Stimulated activated CD4-positive, alpha-beta T cell treated with anti-CD3 and anti-CD28 coated beads, Interleukin-15, amount 100 ng/mL, for 48 hours (primary cell): ENCODE measurements at regions not wholly inside any gene's neighbourhood (a gene's known extent, or its start where the extent isn't known, plus 50 kb on each side); places are given as distances from the start of the nearest gene placed in this dataset.

Experiments used
- DNase-seq, 2 donors: peaks; one replicate each; pipeline ENCODE4 v3.0.0-alpha.2; 2020; ENCODE audit warnings: low read depth in 2 of 2

DNA sequence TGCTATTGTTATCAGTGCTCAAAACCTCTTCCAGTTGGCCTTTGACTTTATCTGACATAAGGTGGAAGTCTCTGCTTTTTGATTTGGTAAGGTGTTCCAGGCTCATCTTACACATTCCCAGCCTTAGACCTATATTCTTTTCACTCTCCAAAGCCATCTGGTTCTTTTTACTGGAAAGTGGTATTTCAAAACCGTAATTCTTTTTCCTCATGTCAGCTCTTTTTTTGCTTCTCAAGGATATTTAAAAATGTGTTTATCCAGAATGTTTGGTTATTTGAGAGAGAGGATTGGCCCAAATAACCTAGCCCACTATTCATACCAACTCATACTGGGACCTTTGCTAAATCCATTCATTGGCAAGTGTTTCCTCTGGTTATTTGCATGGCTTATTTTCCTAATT lies 411.2 kb upstream of the PIK3C3 start:
- no peak for DNase-seq

DNA sequence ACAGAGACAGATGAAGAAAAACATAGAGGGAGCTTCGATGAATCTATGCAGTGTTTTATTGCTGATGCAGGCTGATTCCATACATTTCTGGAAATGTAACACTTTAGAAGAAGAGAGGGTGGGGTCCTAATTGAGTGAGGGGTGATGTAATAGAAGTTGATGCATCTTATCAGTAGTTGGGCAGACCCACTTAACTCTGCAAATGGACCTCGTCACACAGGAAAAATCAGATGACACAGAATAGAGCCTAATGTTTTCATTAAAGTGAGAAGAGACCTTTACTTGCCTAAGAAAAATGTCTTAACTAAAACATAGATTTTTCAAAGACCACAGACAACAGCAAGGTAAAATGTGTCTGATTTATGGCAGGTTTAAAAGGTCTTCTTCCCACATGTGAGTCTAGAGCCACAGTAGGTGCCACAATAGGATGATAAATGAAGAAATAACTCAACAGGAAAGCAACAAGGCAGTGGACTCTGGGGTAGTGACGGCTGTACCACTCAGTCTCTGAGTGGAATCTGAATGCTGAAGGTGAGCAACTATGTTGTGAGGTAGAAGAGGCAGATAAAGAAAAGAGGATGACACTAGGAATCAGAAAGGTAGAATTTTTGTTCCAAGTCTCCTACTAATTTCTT lies 414.7 kb upstream of the PIK3C3 start:
- DNase-seq = no peak

DNA sequence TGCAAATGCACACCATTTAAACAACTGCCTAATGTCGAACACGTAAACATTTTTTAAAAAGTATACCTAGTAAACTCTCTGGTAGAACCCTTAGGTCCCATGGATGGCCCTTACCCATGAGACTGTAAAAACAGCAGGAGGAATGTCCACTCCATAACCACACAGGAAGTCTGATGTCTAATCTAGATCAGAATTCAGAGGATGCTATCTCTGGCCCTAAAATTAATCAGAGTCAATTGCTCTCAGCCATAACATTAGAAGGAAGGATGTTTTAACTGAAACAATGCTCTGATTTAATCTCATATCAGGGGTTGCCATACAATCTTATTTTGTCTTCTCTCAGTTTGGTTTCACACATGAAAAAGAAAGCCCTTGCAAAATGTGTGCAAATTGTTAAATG lies 416.3 kb upstream of the PIK3C3 start:
- no peak for DNase-seq

DNA sequence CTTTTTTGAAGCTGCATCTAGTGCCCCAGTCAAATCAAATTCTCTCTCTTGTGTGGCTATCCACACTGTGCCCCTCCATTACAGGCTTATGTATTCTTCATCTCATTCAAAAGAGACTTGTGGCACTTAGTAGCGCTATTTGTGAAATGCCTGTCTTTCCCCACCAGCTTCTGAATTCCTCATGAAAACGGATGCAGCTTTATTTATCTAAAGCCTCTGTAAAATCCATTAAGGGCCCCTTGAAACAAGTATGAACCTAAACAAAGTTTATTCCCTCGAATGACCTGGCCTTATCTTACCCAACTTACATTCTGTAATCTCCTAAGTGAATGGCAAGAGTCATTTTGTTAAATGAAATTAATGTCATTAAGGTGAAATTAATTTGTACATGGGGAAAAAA lies 417.4 kb upstream of the PIK3C3 start:
- DNase-seq = no peak

DNA sequence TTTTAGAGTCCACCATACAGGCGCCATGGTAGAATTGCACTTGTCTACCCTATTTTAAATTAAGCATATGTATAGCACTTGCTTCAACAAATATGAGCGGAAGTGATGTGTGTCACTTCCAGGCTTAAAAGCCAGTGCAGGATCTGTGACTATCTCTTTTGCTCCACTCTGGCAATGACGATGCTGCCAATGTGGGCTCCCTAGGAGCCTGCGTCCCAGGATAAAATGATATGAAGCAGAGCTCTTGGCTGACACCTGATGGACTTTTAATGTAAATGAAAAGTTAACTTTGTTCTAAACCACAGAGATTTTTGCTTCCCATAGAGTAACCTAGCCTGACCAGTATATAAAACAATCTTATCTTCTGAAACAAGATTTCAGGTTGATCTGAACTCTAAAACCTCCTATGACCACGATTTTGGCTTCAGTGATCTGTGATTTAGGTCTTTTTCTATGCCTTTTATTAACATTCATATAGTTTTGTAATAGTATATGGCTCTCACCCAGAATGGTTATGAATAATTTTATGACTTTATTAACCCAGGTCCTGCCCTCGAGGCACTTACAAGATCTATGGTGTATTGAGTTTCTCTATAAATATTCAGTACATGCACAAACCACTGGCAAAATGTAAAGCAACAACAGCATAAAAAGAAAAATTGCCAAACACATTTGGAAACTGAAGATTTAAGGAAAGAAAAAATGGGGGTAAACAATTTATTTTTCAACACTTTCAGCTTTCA lies 422.5 kb upstream of the PIK3C3 start:
- DNase-seq = no peak

DNA sequence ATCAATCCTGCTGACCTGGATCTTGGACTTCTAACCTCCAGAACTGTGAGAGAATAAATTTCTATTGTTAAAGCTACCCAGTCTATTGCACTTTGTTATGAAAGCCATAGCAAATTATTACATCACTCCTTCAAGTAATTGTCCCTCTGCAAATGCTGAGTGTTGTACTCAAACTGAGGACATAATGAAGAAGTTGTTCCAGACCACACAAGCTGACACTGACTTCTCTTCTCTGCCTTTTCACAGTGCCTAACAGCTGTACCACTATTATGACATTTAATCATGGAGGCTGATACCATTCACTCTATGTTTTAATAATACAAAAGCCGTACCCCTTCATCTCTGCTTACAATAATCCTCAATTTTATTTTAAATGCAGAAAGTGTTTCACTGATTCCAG lies 424.1 kb upstream of the PIK3C3 start:
- no peak for DNase-seq

DNA sequence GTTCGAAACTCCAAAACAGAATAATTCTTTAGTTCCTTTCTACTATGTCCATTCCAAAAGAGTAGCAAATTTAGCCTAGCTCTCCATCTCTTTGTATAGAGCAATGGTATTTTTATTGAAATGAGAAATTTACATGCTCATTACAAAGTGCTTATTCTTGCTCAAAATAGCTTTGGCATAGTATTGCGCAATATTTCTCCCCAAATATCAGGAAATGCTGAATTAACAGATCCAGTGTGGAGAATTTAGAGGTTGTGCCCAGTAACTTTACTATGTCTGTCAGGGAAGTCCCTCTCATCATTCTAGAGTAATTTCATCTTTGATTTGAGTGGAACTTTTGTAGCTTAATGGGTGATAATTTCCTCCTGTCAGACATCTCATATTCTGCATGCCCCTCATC lies 425.9 kb upstream of the PIK3C3 start:
- DNase-seq = no peak

DNA sequence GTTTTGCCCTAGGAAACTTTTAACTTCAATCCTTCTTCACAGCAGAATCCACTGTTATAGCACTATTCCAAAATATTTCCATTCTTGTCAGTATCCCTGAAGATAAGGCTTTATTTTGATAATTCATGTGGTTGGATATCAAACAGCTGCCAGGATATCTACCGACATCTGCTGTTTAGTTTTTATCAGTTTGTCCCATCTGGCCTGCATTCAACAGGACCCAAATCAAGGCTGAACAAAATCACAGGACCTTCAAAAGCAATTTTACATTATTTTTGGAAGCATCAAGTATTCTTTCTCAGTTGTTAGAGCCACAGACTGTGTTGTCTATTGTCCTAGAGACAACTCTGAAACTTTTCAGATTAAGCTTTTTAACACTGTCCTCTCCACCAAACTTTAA lies 429.0 kb upstream of the PIK3C3 start:
- no peak for DNase-seq

DNA sequence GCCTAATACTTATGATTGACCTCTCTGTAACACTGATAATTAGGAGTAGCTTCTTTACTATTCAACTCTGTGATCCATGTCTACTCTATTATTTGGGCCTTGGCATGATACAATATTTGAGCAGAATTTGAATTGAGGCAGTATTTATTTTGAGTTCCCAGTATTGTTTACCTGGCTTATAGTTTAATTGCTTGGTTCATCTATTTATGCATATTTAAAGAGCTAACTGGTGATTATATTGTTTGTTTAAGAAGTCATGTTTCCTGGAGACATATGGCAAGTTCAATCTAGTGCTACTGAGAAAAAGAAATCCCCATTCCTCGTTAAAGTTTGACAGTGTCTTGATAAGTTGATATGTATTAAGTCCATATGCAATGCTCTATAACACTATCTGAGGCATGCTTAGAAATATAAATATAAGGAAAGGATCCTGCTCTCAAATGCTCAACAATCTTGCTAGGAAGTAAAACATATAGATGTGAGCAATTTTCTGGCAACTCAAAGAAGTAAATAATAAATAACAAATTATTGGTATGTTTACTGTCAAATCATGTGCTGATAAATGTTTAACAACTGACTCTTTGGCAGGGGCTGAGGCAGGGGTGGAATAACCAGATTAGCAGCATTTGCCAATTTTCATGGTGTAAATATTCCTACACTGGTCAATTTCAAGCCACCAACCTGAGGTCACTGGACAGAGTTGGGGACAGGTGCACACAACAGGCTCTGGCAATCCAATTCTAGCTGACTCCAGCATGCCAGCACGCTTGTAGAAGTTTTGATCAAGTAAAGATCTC lies 430.2 kb upstream of the PIK3C3 start:
- DNase-seq = no peak

DNA sequence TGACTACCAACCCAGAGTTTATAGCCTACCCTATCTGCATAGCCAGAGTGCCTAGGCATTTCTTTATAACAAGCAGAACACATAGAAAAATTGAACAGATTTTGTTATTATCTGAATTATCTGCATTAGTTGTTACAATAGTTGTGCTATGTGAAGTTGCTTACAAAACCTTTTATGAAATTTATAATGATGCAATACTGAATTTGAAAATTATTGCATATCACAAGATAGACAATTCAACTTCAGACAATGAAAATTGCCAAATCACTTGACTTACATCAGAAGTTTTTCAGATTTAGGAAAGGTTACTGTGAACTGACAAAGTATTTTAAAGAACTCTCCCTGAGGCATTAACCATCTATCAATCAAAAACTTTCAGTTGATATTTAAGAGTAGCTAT lies 437.9 kb upstream of the PIK3C3 start:
- no peak for DNase-seq

DNA sequence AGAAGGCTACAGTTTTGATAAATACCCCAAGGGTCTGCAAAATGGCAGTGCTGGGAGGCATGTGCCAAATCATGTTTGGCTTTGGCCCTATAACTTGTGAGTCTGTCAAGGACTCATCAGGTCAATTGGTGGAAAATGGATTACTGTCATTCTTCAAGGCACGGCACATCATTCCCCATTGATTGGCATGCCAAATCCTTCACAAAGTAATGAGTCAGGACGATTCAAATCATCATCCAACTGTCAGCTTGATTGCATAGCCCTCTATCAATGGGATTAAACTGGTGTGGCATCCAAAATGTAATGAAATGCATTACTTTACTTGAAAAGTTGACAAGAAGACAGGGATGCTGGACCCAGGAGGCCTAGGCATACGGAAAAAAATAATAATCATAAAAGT lies 441.6 kb upstream of the PIK3C3 start:
- DNase-seq = no peak

DNA sequence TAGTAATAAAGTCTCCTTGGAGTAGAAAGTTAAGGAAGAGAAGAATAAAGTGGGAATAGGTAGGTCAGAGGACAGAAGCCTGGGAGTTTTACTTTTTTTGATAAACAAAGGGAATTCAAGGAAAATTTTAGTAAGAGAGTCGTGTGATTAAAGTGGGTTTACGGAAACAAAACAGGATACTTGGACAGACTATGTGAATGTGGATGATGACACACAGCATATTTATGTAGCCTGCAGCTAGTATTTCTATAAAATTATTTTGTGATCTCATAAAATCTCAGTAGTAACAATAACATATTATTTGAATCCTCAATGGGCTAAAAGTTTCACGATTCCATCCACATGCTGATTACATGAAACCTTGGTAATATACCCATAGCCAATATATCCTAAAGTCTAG lies 450.7 kb upstream of the PIK3C3 start:
- no peak for DNase-seq

DNA sequence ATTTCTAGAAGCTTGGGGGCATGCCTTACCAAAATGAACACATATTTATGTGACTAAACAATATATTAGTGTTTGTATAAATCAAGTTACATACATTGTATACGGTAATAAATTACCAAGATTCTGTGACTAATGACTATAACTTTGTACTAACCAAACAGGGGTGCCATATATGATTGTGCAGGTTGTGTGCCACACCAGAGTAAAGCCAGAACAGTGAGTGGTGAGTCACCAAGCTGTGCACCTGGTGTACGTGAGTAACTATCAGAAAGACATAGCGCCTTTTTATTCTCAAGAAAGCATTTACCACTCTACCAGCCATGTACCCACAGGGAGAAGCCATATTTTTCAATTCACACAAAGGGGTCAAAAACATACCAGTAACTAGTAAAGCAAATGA lies 453.2 kb upstream of the PIK3C3 start:
- no peak for DNase-seq

DNA sequence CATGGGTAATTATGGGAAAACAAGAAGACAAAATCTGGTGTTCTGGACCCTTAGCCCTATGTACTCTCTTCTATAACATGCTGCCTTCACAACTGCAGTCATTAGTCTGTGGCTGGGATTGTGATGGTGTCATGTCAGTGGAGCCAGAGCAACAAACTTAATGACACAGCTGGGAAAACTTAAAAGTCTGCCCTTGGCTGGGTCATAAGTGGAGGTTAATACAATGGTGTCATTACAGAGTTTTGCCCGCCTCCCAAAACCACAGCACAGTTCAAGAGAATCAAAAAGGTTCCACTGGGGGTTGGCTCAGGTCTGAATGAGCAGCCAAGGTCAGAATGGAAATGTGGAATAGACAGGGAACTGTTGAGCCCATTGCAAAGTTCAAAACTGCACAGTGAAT lies 455.7 kb upstream of the PIK3C3 start:
- no peak for DNase-seq

DNA sequence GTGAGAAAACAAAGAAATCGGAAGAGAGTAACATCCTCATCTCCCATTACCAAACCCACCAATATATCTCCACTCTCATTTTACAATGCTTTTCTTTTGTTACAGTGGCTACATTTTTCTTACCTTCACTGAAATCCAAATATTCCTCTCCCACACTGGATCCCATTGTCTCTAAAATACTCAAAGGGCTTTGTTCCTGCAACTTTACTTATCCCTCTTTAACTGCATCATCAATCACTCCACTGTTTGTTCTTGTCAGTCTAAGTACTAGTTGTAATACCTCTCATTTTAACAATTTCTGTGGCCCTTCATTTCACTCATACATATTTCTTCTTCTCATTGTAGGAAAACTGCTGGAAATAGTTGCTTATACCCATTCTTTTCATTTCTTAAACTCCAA lies 464.2 kb upstream of the PIK3C3 start:
- DNase-seq = no peak

DNA sequence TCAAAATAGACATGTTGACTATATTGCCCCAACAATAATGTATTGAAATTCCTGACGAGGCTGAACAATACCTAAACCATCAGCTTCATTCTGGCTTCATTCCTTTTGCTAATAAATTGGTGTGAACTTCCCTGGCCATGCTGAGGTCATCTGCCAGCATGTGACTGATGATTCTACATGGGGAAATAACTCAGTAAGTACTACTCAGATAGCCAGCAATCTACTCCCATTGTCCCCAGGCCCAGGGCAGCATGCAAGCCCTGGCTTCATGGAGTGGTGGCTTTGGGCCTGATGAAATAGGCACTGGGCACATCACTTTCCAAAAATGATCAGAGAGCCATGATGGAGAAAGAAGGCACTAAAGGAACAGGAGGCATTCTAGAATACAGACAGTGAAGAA lies 468.5 kb upstream of the PIK3C3 start:
- DNase-seq = no peak

DNA sequence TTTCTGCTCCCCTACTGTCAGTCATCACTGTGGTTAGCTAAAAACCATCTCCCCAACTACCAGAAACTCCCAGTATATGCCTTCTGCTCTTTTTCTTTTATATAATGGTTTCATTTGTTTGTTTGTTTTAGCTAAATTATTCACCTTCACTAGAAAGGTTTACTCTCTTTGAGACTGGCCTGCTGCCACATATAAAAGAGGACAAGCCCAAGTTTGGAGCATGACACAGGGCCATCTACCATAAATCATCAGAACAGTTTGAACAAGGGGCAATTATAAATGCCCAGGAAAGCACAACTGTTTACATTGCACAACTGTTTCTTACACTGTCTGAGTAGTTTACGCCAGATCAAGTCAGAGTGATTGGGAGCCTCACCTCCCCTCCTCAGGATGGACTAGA lies 471.0 kb upstream of the PIK3C3 start:
- no peak for DNase-seq

DNA sequence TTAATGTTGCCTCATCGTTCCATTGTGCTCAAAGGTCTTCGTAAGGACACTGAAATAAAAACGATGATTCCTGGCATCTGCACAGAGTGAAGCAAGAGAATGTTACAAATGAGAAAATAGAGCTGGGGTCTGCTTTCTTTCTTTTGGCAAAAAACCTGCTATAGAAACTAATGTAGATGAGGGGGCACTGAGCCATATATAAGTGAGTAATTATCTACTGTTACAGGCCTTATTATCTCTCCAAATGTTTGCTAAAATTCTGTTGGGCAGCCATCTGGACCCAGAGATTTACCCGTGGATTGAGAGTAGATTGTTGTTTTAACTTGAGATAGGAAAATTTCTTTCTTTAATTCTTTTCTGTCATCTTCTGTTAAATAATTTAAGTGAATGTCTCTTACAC lies 472.5 kb upstream of the PIK3C3 start:
- DNase-seq = no peak

DNA sequence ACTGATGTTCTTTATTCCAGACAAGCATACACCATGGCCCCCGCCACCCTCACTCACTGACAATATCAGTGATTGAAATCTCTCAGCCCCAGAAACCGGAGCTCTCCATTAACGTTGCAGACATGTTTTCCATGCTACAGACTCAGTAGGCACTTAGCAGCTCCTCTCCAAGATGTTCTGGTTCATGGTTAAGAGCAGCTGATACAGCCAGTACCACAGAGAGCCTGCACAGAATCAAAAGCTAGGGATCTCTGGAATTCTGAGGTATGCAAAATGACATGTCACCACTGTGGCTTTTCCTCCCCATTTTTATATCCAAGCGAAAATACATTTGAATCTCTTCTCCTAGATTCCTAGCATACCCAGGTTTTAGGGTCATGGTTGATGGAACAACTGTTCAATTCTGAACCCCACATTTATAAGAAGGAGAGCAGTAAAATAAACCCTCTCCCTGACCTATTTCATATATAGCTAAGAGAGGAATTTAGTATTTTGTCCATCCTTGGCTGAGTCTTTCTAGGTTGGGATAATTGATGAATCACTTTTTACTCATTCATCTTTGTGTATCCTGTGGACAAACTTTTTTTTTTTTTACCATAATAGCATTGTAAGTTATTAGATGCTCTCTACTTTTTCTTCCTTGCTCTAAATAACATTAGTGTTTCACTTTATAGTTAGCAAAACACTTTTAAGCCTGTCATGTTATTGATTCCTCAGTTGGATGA lies 488.4 kb upstream of the PIK3C3 start:
- DNase-seq = no peak

DNA sequence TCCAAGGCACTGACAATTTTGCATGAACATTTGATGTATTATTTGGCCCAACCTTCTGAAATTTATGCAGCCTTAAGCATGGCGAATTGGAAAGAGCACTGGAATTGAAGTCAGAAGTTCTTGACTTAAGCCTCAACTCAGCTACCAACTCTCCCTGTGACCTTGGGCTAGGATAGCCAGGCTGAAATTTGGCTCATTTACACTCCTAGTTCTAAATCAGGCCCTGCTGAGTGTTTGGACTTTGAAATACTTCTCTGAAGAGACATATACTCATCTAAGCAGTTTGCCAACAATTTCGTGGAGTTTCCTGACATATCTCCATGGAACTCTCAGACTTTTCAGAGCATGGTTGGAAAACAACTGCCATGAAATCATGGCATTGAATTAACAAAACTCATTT lies 489.6 kb upstream of the PIK3C3 start:
- DNase-seq = no peak

DNA sequence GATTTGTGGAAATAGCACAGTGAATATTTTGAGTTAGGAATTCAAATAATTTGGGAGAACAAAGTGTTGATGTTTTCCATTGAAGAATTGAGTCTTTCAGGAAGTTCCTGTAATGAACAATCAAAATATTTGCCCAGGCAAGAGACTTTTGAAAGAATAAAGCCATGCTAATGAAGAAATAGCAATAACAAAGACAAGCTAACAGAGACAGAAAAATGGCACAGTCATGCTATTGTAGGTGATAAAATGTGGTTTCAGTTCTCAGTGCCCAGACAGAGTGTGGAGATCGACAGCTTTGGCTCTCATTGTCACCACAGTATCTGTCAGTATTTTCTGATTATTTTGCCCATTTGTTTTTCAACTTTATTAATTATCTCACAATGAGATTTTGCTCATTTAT lies 490.8 kb upstream of the PIK3C3 start:
- no peak for DNase-seq

DNA sequence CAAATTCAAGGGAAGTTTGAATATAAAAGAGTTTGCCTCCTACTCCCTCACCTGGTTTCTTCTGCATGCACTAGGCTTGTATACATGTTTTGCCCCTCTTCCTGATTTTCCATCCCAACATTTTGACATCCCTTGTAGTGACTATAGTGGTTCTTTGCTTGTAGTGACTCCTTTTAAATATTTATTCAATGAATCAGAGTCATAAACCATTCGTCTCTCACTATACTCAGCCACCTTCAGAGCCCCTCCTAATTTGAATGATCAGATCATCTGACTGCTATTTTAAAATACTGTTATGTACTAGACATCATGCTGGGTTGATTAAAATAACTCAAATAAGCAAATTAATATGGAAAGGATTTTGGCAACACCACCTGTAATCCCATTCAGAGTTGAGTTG lies 492.1 kb upstream of the PIK3C3 start:
- DNase-seq = no peak
